Stimulated activated CD4-positive, alpha-beta T cell treated with anti-CD3 and anti-CD28 coated beads, TNF-alpha, amount 100 ng/mL, for 1 hour (primary cell): ENCODE measurements at regions not wholly inside any gene's neighbourhood (a gene's known extent, or its start where the extent isn't known, plus 50 kb on each side); places are given as distances from the start of the nearest gene placed in this dataset.

Experiments
- DNase-seq, 3 donors: peaks; one replicate each; pipeline ENCODE4 v3.0.0-alpha.2; 2020; ENCODE audit warnings: low read depth in 3 of 3, low spot score in 1 of 3

DNA sequence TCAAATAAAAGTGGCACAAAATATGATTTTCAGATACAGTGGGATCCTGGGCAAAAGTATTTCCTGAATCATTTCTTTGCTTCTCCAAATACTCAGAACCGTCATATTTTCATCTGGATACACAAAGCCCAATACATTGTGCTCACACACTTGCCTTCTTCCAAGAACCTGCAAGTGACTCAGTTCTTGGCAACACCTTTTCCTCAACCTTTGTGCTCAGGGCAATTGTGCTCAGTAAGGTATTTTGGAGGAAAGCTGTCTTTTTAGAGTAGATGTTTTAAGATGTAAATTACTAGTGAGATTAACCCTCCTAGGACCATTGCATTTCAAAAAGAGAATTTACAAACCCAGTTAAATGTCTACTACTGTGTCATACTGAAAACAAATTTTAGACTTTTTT, 233.5 kb downstream of the EFNB2 start:
- no peak for DNase-seq

DNA sequence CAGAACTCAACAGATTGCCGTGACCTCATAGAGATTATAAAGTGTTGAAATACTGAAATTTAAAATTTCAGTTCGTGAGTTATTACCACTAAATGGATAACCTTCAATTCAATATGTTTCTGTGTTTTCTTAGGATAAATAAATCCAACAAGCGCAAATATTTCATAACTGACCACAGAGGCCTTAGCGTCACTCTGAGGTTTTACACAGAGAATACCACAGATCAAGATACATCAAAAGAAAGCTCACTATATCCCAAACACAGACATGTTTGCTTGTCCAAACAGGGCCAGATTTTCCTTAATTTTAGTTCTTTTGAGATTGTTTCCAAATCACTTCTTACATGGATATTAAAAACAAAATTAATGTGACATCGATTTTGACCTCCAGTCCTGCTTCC, 235.8 kb downstream of the EFNB2 start:
- DNase-seq = no peak

DNA sequence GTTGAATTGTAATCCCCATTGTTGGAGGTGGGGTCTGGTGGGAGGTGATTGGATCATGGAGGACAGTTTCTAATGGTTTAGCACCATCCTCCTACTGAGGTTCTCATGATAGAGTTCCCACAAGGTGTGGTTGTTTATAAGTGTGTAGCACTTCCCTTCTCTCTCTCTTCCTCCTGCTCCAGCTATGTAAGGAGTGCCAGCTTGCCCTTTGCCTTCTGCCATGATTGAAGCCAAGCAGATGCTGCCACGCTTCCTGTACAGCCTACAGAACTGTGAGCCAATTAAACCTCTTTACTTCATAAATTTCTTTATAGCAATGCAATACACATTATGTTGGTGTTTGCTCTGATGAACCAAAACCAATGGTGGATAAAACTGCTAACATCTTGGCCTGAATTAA, 238.2 kb downstream of the EFNB2 start:
- DNase-seq = no peak

DNA sequence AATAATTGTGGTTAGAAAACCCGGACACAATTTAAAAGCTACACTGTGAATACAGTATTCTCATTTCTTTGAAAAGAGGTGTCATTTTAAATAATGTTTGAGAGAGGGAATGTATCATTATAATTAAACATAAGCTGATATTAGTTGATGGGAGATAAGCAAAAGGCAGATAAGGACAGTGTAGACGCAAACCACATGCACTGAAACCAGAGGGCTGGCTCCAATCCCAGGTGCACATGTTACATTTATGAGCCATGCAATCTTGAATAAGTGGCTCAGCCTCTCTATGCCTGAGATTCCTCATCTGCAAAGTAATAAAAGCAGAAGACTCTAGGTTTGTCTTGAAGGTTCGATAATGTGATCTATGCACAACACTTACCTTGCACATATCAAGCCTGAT, 238.7 kb downstream of the EFNB2 start:
- DNase-seq = no peak

DNA sequence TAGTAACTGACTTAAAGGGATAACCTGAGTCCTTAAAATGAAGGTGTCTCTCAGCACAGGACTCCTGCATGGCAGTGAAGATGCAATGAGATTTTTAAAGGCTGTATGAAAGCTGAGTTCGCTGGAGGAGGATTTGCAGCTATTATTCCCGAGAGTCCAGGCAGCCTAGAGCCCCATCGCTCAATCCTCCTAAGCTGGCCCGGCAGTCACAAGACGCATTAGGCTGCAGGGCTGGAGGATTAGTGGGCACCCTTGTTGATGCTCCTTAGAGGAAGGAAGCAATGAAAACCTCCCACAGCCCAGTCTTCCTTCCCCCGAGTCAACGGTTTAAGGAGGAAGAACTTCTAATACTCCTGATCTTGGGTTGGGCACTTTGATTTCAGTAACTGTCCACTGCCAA, 239.5 kb downstream of the EFNB2 start:
- DNase-seq = no peak

DNA sequence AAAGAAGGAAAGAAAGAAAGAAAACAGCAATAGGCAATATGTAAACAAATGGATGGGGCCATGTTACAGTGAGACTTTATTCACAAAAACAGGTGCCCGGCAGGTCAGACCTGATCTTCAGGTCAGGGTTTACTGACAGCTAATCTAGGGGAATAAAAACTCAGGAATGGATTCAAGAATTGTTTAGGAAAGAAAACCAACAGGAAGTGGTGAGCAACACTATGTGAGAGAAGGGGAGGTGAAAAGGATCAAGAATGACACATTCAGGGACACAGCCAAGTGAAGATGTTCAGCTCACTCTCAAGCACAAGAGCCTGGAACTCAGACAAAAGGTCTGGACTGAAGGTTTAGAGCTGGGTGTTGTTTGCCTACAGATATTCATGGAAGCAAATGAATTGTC, 244.5 kb downstream of the EFNB2 start:
- DNase-seq = no peak

DNA sequence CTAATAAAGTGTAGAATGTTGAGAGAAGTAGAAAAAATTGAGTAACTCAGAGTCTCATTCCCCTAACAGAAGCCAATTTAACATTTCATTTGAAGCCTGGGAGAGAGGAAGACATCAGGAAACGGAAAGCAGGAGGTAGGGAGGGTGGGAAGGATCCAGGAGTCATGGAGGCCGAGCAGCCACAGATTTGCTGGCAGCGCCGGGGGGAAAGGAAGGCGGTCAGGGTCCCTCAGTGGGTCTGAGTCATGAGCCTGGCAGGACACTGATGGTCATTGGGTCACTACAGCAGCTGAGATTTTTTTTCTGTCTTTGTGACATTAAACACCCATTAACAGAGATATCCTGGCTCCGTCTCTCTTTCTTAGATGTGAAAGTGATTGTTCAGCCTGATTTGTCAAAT, 248.1 kb downstream of the EFNB2 start:
- no peak for DNase-seq

DNA sequence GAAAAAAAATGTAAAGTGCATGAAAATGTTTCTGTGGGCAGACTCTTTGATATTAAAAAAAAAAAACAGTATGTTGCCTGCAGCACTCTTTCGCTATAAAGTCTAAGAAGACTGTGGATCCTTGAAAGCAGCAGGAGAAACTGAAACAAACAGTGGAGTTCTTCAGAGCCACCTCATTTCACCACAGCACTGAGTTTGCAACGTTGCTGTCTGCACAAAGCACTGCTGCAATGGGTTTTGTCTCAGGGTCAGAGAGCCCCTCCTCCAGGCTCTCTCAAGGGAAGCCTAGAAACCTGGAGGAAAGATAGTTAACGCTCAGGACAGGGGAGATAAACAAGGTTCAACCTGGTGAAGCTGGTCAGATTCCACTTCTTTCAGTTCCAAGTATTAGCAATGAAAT, 248.7 kb downstream of the EFNB2 start:
- no peak for DNase-seq

DNA sequence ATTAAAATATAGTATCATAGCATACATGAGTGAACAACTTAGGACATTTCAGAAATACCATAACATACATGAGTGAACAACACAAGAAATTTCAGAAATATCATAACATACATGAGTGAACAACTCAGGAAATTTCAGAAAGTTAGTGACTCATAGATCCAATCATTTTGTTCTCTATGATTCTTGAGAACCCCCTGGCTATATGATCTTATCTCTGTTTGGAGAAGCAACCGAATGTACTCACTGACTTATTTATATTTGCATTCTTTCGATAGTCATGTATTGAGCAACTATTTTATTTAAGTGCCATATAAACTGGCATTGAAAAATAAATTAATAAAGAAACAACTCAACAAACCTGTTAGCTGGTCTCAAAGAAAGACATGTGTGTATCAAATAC, 251.1 kb downstream of the EFNB2 start:
- DNase-seq = no peak

DNA sequence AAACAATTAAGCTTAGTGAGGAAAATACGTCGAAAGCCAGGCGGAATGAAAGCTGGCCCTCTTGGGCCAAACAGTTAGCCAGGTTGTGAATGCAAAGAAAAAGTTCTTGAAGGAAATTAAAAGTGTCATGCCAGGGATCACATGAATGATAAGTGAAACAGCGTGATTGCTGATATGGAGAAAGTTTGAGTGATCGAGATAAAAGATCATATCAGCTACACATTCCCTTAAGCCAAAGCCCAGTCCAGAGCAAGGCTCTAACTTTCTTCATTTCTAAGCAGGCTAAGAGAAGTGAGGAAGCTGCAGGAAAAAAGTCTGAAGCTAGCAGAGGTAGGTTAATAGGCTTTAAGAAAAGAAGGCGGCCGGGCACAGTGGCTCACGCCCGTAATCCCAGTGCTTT, 254.0 kb downstream of the EFNB2 start:
- DNase-seq = no peak

DNA sequence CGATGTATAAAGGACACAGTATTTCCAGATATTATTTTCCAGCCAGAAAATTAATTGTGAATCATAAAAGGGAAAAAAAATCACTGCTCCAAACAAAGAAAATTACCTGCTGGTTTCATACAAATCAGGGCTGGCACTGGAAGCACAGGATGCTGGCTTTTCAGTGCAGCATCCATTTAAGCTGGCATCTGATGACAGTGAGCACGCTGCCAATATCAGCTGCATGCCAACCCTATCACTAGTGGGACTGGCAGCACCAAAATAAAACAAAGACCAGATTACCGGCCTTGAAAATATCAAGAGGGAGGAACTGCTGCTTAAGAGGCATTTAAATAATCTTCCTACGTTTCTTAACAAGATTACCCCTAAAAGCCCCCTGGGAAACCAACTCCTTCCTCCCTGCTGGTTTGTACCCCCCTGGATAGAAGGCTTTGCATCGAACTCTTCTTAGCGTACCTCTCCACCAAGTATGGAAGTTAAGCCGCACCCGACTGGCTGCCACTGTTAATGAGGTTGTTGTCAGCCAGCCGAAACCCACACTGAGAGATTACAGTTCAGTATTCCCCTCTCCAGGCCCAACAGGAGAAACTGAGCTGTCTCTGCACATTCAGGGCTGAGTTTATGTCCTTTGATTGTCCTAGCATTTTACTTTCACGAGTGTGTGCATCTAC, 257.8 kb downstream of the EFNB2 start:
- DNase-seq = no peak

DNA sequence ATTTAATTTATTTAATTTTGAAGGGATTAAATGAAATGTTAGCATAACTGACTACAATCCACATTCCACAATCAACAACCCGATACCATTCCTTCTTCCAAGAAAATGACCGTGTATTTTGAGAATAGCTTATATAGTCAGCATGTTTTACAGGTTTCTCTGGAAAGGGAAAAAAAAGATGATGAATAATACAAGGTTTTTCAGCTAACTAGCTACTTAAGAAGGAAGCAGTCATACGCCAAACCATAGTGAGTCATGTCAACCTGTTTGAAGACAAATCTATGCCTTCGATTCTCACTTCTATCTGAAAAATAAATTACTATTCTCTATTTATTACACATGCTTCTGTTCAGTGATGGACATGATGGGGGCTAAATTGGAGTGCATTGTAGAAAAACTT, 258.6 kb downstream of the EFNB2 start:
- no peak for DNase-seq

DNA sequence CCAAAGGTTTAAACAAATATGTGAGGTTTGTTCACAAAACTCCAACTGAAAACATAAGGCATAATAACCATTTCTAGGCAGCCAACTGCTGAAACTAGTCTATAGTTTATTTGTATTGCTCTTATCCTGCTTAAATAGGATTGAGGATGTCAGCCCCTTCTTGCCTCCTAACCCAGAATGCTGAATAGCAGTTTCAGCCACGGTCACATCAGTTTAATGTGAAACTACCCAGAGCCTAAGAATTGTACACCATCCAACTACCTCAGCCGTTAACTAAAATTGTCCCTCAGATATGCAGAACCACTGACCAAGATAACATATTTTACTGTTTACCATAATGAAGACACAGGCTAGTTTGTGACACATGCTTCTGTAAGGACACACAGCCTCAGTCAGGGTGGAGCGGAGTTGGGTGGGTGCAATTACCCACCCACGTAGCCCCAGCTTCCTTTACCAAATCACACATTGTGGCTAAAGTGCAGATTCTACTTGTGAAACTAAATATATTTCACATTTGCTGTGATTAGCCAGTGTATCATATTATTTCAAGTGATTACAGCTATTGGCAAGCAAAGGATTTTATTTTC, 259.9 kb downstream of the EFNB2 start:
- no peak for DNase-seq

DNA sequence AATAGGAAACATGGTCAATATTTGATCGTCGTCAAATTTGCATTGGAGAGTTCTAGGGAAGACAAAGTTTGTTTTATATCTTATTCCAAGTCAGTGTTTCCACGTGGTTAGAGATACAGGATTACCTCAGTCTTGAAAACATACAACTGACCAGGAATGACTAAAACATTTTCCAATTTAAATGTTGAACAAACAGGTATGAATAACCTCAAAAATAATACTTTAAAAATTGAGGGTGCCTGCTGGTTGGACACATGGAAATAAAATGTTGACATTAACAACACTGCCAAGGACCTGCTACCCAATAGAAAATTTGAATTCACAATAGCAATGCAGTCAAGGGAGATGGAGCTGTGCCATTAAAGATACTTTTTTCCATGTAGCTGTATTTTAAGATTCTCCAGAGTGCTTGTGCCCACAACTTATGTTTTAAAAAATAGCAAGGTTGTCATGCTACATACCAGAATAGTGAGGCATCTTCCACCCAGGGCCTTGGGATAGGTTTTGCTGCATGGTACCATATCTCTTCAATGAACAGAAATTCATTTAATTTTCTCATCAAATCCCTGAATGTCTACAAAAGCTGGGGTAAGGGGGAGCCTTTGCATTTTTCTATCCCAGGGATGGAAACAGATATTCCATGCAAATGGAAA, 260.8 kb downstream of the EFNB2 start:
- DNase-seq = no peak

DNA sequence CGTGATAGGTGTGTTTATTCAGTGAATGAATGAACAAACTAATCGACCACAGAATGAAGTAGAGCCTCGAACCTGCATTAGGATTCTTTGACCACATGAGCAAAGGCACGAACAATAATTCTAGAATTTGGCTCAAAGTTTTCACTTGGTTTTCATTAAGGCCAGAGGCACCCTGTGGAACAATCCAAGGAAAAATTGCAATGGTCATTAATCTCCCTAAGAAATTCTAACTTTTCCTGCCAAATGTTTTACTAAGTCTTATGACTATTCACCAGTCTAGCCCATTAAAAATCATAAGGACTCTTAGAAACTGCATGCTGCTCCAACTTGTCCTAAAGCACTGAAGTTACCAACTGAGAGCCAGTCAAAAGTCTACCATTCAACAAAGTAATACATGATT, 271.7 kb downstream of the EFNB2 start:
- no peak for DNase-seq

DNA sequence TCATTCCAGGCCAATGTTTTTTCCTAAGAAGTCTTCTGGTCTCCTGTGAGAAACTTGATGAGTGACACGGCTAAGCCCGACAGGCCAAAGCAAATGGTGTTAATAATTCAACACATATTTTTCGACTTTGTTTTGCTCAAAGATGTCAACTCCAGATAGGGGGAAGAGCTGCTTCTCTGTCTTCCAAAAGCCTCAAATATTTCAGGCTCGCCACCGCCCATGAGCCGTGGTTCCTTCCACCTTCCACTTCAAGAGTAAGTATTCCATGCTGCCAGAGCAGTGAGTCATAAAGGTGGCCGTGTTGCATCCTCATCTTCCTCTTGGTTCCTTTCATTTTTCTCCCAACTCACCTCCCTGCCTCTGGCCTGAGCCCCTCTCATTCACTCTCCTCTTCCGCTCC, 272.6 kb downstream of the EFNB2 start:
- no peak for DNase-seq

DNA sequence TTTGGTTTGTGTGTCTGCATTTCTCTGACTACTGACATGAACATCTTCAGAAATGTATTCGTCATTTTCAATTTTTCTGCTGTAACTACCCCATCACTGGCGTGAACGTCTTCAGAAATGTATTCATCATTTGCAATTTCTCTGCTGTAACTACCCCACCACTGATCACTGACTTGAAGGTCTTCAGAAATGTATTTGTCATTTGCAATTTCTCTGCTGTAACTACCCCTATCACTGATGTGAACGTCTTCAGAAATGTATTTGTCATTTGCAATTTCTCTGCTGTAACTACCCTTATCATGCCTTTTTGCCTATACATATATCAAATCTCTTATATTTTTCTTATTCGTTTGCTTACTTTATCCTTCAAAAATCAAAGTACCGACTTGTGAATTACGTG, 274.0 kb downstream of the EFNB2 start:
- no peak for DNase-seq

DNA sequence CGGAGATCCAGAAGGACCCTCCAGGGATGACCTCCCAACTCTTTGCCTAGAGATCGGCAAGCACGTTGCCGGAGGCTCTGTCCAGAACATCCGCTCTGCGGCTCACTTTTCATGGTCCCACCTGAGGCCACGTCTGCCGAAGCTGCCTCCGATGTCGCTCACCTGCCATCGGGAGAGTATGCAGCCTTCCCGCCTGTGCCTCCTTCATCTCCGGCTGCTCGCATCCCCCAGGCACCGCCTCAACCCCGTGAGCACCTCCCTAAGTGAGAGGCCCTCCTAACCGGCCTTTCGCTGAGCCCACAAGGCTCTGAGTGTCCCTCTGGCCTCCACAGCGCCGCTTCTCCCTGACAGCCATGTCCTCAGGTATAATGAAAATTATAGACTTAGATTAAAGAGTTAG, 275.1 kb downstream of the EFNB2 start:
- DNase-seq = no peak

DNA sequence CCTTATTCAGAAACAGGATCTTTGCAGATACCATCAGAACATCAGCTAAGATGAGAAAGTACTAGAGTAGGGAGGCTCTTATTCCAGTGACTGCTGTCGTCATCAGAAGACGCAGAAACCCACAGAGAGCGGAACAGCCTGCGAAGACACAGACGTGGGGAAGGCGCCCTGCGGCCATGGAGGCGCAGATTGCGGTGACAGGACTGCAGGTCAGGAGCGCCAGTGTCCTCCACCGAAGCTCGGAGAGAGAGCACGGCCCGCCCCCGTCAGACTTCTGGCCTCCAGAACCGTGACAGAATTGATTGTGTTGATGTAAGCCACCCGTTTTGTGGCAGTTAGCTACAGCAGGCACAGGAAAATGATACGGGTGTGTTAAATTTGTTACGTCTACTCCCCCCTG, 275.5 kb downstream of the EFNB2 start:
- no peak for DNase-seq

DNA sequence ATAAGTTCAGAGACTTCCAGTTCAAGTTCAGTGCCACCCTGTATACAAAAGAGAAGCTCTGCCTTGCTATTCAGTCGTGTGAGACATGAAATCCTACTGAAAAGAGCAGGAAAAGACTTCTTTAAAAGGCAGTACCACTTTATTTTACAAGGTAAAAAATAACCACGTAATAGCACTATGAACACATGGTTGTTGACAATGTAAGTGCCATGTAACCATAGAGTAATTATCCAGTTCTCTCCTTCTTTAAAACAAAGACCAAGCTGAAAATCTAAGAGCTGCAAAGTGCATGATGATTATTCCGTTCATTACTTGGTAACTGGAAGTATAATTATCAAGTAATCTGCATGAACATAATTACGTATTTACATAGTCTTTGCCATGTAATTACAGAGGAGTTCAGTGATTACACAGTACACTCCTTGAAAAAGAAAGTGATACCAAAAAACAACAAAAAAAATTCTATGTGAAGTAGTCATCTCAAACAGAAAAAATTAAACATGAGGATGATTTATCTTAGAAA, 288.7 kb downstream of the EFNB2 start:
- DNase-seq = no peak

DNA sequence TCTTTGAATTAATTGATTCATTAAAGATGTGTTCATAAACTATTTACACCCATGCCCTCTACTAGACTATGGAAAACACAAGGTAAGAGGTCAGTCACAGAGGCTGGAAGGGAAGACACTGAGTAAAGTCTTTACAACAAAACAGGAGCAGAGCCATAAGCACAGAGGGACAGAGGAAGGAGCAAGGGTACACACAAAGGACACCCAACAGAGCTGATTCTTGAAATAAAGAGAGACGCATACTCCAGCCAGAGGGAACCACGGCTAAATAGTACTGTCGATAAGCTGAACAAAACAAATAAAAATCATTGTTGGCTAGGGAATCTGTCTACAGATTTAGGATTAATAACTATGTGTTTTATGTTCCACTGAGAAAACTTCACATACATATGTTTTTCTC, 289.2 kb downstream of the EFNB2 start:
- DNase-seq = no peak

DNA sequence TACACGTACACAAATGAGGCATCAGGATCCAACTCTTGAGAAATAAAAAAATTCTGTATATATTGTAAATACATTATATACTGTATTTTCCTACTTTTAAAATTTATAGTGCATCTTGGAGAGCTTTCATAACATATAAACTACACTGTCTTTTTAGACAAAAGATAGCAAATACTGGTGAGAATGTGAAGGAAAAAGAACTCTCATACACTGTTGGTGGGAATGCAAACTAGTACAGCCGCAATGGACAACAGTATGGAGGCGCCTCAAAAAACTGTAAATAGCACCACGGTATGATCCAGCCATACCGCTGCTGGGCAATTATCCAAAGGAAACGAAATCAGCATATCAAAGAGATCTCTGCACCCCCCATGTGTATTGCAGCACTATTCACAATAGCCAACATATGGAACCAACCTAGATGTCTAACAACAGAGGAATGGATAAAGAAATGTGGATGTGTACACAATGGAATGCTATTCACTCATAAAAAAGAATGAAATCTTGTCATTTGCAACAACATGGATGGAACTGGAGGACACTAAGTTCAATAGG, 292.4 kb downstream of the EFNB2 start:
- no peak for DNase-seq
